GM18517 (cell line): ENCODE measurements at regions not wholly inside any gene's neighbourhood (a gene's known extent, or its start where the extent isn't known, plus 50 kb on each side); places are given as distances from the start of the nearest gene placed in this dataset.

Experiments used
- ATAC-seq: cut with Tn5 transposase; IDR thresholded peaks from one replicate; pipeline ENCODE4 v1.9.1; 2021; ENCODE audit warnings: mild to moderate bottlenecking, moderate library complexity; ENCODE audit not compliant: unreplicated experiment

GRCh38 chr5:93800988-93801811 lies 59.8 kb upstream of the POU5F2 start:
- ATAC-seq, result peak; percentile 75

GRCh38 chr5:93794954-93795353 lies 53.6 kb upstream of the POU5F2 start:
- ATAC-seq, result no peak

- ATAC-seq, result no peak
Observed at GRCh38 chr5:93793159-93793781, 51.9 kb upstream of the POU5F2 start.

- no peak for ATAC-seq
Observed at GRCh38 chr5:93791518-93791972, 50.1 kb upstream of the POU5F2 start.
